ENCODE measurements at regions not wholly inside any gene's neighbourhood (a gene's known extent, or its start where the extent isn't known, plus 50 kb on each side); places are given as distances from the start of the nearest gene placed in this dataset.

DNA sequence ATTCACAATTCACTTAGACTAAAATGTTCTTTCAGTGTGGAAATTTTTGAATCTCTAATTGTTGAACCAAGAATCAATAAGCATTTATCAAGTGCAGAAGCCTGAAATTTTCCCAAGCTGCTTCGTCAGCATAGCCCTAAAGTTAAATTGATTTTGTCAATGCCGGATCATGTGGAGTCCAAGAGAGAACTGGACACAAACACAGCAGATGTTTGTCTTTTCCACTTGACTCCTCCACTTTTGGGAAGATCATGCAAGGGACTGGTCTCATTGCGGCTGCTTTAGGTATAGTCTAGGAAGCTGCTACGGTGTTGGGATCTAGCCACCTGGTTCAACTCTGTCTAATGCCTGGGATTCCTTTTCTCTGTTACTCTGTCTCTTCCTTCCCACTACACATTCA lies 95.7 kb downstream of the CYB561 start:
- Histone ChIP-seq H3K27me3 (ENCODE audit: insufficient read depth, low read depth, severe bottlenecking) (no peaks in the 10 kb centered on the region), H3K9me3 (ENCODE audit: severe bottlenecking) (no peaks in the 10 kb centered on the region), H3K4me3 (ENCODE audit: low read depth, low read length) (no peak overlapping the region), H3K36me3 (peaks cover 18% of the 10 kb centered on the region), H3K27ac (no peak overlapping the region)
- DNase-seq = no peak
- TF ChIP-seq, protein P1, sequence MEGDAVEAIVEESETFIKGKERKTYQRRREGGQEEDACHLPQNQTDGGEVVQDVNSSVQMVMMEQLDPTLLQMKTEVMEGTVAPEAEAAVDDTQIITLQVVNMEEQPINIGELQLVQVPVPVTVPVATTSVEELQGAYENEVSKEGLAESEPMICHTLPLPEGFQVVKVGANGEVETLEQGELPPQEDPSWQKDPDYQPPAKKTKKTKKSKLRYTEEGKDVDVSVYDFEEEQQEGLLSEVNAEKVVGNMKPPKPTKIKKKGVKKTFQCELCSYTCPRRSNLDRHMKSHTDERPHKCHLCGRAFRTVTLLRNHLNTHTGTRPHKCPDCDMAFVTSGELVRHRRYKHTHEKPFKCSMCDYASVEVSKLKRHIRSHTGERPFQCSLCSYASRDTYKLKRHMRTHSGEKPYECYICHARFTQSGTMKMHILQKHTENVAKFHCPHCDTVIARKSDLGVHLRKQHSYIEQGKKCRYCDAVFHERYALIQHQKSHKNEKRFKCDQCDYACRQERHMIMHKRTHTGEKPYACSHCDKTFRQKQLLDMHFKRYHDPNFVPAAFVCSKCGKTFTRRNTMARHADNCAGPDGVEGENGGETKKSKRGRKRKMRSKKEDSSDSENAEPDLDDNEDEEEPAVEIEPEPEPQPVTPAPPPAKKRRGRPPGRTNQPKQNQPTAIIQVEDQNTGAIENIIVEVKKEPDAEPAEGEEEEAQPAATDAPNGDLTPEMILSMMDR (IDR thresholded peaks at IDR 0.05; ENCODE audit: low read depth, low read length) = no peak

DNA sequence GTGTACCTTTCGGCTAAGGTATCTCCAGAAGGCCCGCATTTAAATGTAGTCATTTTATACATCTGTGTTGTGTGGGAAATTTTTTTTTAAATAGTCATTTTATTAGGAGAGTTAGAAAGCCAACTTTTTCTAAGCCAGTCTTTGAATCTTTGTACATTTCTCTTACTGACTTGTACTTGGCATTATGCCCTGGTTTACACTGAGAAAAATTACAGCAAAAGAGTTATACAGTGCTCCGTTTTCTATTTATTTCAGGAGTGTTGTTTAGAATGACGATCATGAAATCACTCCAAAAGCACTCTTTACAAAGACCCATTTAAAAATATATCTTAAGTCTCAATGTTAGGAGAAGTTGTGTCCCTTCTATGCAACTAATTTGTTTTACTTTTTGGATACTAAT lies 91.8 kb downstream of the CYB561 start:
- Histone ChIP-seq H3K27me3 (ENCODE audit: insufficient read depth, low read depth, severe bottlenecking) (no peaks in the 10 kb centered on the region), H3K4me3 (ENCODE audit: low read depth, low read length) (no peak overlapping the region), H3K27ac (no peak overlapping the region), H3K9me3 (ENCODE audit: severe bottlenecking) (no peaks in the 10 kb centered on the region), H3K36me3 (peaks cover 16% of the 10 kb centered on the region; the same call in 1 of the 2 replicates)
- TF ChIP-seq, protein P1 (IDR thresholded peaks at IDR 0.05; ENCODE audit: low read depth, low read length) = no peak
- DNase-seq = no peak

DNA sequence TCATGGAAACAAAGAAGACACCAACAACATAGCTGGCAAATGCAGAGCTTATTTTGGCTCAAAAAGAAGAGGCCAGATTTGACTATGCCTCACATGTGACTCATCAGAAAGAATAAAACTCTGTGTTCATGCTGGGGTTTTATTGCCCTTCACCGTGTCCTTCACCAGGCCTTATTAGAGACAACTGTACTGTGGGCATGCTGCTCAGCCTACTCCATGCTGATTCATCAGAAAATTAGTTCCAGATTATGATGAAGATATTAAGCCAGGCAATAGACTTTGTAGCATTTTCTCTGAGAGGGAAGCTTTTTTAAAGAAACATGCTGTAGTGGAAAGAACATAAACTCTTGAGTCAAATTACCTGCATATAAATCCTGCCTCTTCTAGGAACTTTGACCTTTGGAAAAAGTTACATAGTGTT lies 89.8 kb downstream of the CYB561 start:
- Histone ChIP-seq H3K27ac (no peak overlapping the region), H3K27me3 (ENCODE audit: insufficient read depth, low read depth, severe bottlenecking) (no peaks in the 10 kb centered on the region), H3K9me3 (ENCODE audit: severe bottlenecking) (peaks cover under 1% of the 10 kb centered on the region), H3K36me3 (peaks cover 14% of the 10 kb centered on the region; the same call in 1 of the 2 replicates), H3K4me3 (ENCODE audit: low read depth, low read length) (no peak overlapping the region)
- DNase-seq = no peak
- TF ChIP-seq, protein P1 (IDR thresholded peaks at IDR 0.05; ENCODE audit: low read depth, low read length) = no peak

DNA sequence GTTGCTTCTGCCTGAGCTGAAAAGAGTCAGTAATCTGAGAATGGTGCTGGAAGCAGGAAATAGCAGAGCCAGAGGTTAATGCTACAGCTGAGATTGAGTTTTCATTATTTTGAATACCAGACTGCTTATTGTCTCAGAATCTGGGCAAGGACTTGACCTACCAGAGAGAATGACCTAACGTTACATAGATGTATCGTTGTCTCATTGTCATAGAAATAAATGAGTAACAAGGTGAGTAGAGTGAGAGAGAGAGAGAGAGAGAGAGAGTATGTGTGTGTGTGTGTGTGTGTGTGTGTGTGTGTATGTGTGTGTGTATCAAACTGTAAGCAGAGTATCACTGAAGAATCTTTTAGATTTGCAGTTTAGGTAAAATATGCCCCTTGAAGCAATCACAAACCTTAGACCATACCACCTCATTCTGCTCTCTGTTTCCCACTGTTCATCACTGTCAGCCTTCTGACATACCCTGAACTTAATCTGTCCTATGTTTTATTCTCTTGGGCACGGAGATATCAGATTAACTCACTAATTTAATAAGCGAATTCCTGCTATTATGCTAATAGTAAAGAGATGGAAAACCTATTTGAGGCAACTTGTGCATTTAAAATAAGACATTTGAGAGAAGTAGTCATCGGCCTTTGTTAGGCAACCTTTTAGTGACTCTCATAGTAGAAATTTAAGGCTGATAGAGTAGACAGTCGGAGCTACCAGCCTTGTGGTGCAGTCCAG lies 87.8 kb downstream of the CYB561 start:
- DNase-seq = no peak
- Histone ChIP-seq H3K27ac (peak overlapping the region; percentile 37), H3K9me3 (ENCODE audit: severe bottlenecking) (peaks cover 9% of the 10 kb centered on the region), H3K36me3 (peaks cover 9% of the 10 kb centered on the region; the same call in 1 of the 2 replicates), H3K27me3 (ENCODE audit: insufficient read depth, low read depth, severe bottlenecking) (no peaks in the 10 kb centered on the region), H3K4me3 (ENCODE audit: low read depth, low read length) (no peak overlapping the region)
- TF ChIP-seq, protein P1 (IDR thresholded peaks at IDR 0.05; ENCODE audit: low read depth, low read length) = no peak

DNA sequence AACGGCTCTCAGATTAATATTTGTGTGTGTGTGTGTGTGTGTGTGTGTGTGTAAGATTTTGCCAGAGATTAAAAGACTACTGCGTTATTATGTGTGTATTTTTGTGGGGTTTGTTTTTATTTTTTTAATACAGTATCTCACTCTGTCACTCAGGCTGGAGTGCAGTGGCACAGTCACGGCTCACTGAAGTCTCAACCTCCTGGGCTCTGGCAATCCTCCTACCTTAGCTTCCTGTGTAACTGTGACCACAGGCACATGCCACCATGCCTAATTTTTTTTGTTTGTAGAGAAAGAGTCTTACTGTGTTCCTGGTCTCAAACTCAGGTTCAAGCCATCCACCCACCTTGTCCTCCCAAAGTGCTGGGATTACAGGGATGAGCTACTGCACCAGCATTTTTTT lies 87.2 kb downstream of the CYB561 start:
- TF ChIP-seq, protein P1 (IDR thresholded peaks at IDR 0.05; ENCODE audit: low read depth, low read length) = no peak
- peaks cover 9% of the 10 kb centered on the region; the same call in 1 of the 2 replicates for H3K36me3 ChIP-seq
- H3K9me3 ChIP-seq (ENCODE audit: severe bottlenecking) = peaks cover 9% of the 10 kb centered on the region
- DNase-seq = no peak
- no peak overlapping the region for H3K27ac ChIP-seq
- H3K27me3 ChIP-seq (ENCODE audit: insufficient read depth, low read depth, severe bottlenecking) = no peaks in the 10 kb centered on the region
- H3K4me3 ChIP-seq (ENCODE audit: low read depth, low read length) = no peak overlapping the region

DNA sequence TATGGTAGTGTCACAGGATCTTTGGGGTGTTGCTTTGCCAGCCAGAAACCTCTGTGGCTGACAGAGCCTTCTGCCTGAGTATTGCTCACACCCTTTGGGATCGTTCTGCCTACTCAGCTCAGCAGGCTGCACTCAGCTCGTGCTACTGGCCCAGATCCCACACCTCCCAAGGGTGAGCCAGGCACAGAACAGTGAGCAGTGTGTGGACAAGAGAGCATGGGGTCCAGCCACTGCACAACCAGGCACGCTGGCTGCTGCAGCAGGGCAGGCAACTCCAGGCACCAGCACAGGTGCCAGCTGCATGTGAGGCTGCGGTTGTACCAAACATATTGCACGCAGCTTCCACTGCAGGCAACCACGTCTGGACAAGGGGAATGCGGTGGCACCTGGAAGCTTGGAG lies 84.9 kb downstream of the CYB561 start:
- TF ChIP-seq, protein P1 (IDR thresholded peaks at IDR 0.05; ENCODE audit: low read depth, low read length) = no peak
- no peak for DNase-seq
- H3K27me3 ChIP-seq (ENCODE audit: insufficient read depth, low read depth, severe bottlenecking) = no peaks in the 10 kb centered on the region

More for the DNA sequence above, 84.9 kb downstream of the CYB561 start:
- Histone ChIP-seq H3K4me3 (ENCODE audit: low read depth, low read length) (no peak overlapping the region), H3K9me3 (ENCODE audit: severe bottlenecking) (peaks cover 9% of the 10 kb centered on the region), H3K36me3 (no peaks in the 10 kb centered on the region), H3K27ac (no peak overlapping the region)

Data from WERI-Rb-1 (cell line).